Ascending aorta (tissue), 2 donors: ENCODE measurements at regions not wholly inside any gene's neighbourhood (a gene's known extent, or its start where the extent isn't known, plus 50 kb on each side); places are given as distances from the start of the nearest gene placed in this dataset.

ENCODE experiments used
- DNase-seq, 2 donors: peaks; one replicate each; pipeline ENCODE4 v3.0.0-alpha.2; 2019; ENCODE audit warnings: low spot score in 2 of 2
- H3K27ac ChIP-seq, 2 donors: fragments of 200-600 bp; sonication (generic); one replicate each; pipeline ENCODE4 v1.5.1; 2016 to 2017; ENCODE audit warnings: mild to moderate bottlenecking in 1 of 2
- H3K27me3 ChIP-seq: fragments of 200-600 bp; sonication (generic); one replicate; pipeline ENCODE4 v1.5.1; 2017
- H3K36me3 ChIP-seq, 2 donors: fragments of 200-600 bp; sonication (generic); one replicate each; pipeline ENCODE4 v1.5.1; 2016
- H3K4me1 ChIP-seq, 2 donors: fragments of 200-600 bp; sonication (generic); one replicate each; pipeline ENCODE4 v1.5.1; 2016 to 2017; ENCODE audit warnings: mild to moderate bottlenecking in 1 of 2
- H3K4me3 ChIP-seq, 2 donors: fragments of 200-600 bp; sonication (generic); one replicate each; pipeline ENCODE4 v1.5.1; 2016 to 2017; ENCODE audit warnings: mild to moderate bottlenecking in 1 of 2
- H3K9me3 ChIP-seq, 2 donors: fragments of 200-600 bp; sonication (generic); one replicate each; pipeline ENCODE4 v1.5.1; 2016
- intact Hi-C: fragments of 100-400 bp; cut with DNase I; formaldehyde crosslinking; loops from one replicate; pipeline ENCODE4 v1.15.1; 2023
- TF ChIP-seq, protein P1 (sequence below), 3 experiments: fragments of 200-600 bp in 2 of 3; fragments of 450-650 bp in 1 of 3; sonication (generic) in 2 of 3; IDR thresholded peaks; one replicate each; pipeline ENCODE4 v1.5.1; 2016 to 2019; ENCODE audit warnings: antibody characterized with exemption in 3 of 3, mild to moderate bottlenecking in 1 of 3, moderate library complexity in 1 of 3

DNA sequence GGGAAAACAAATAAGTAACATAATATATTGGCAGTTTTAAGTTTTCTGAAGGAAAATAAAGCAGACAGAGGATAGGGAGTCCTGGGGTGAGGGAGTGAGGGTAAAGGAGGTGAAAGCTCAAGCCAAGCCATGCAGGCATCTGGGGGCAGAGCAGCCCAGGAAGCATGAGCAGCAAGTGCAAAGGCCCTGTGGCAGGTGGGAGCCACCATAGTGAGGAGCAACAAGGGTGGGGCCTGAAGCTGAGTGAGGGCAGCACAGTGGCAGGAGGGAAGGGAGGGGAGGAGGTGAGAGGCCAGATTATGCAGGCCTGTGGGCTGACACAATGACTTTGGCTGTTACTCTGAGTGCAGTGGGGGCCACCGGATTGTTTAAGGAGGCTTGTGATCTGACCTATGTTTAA is 138.8 kb upstream of the TNR start:
- TF ChIP-seq, protein P1, sequence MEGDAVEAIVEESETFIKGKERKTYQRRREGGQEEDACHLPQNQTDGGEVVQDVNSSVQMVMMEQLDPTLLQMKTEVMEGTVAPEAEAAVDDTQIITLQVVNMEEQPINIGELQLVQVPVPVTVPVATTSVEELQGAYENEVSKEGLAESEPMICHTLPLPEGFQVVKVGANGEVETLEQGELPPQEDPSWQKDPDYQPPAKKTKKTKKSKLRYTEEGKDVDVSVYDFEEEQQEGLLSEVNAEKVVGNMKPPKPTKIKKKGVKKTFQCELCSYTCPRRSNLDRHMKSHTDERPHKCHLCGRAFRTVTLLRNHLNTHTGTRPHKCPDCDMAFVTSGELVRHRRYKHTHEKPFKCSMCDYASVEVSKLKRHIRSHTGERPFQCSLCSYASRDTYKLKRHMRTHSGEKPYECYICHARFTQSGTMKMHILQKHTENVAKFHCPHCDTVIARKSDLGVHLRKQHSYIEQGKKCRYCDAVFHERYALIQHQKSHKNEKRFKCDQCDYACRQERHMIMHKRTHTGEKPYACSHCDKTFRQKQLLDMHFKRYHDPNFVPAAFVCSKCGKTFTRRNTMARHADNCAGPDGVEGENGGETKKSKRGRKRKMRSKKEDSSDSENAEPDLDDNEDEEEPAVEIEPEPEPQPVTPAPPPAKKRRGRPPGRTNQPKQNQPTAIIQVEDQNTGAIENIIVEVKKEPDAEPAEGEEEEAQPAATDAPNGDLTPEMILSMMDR (IDR thresholded peaks at IDR 0.05) = no peak
- Histone ChIP-seq H3K4me1 (peaks cover 16 to 56% of the 10 kb centered on the region in 2 donors), H3K27me3 (no peaks in the 10 kb centered on the region), H3K36me3 (no peaks in the 10 kb centered on the region), H3K9me3 (no peaks in the 10 kb centered on the region), H3K27ac (no peak overlapping the region), H3K4me3 (no peak overlapping the region)
- no peak for DNase-seq
- intact Hi-C loops = loop anchor here (10.0 kb wide), 2 partner anchors 507 to 857 kb away; partner anchors contain the start of gene MRPS14

DNA sequence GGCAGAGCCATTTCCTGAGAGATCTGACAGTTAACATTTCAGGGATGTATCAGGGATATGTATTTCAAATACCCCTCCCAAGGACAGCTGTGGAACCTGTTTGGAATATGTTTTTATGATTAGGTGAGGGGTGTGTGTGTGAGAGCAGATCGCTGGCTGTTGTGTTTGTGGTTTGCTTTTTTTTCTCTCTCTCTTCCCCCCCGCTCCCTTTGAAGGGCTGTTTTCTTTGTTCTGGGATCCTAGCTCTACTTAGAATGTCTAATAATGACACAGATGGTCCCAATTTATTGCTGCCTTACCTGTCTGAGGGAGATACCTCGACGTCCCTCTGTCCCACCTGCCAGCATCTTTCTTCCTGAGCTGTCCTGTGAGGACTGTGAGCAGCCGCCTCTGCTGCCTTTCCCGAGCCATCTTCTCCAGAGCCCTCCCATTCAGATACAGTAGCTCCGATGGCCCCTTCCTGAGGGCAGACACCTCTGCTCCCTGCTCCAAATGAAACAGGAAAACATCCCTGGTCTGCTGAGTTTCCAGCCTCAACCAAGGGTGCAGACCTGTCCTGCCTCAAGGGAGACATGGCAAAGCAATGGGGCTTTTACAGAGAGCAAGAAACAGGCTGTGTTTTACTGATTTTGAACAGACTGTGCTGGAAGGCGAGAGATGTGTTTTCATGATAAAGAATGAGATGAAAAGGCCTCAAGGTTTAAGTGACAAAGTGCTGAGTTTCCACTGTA is 138.0 kb upstream of the TNR start:
- peaks cover 17 to 64% of the 10 kb centered on the region in 2 donors for H3K4me1 ChIP-seq
- no peak overlapping the region for H3K4me3 ChIP-seq
- H3K36me3 ChIP-seq = no peaks in the 10 kb centered on the region
- intact Hi-C loops = loop anchor here (10.0 kb wide), 2 partner anchors 507 to 857 kb away; partner anchors contain the start of gene MRPS14
- TF ChIP-seq, protein P1 (IDR thresholded peaks at IDR 0.05) = no peak
- H3K27ac ChIP-seq = peak overlapping the region in 1 of 2 donors; percentile 3
- H3K27me3 ChIP-seq = no peaks in the 10 kb centered on the region
- H3K9me3 ChIP-seq = no peaks in the 10 kb centered on the region
- DNase-seq = no peak

DNA sequence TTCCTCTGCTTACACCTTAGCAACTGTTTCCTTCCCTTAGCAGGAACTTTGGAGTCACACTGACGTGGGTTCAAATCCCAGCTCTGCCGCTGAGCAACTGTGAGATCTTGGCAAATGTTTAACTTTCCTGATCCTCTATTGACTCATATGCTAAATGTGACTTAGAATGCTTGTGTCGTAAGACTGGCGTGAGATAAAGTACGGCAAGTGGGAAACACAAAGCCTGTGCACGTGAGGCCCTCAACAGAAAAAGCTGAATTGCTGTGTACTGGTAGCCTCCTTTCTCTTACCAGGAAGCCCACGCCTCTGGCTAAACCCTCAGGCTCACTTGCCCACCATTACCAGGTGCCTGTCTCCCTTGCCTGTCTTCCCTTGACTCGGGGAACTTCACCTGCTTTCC is 135.4 kb upstream of the TNR start:
- H3K4me1 ChIP-seq = peaks cover 10 to 44% of the 10 kb centered on the region in 2 donors
- no peaks in the 10 kb centered on the region for H3K27me3 ChIP-seq
- TF ChIP-seq, protein P1 (IDR thresholded peaks at IDR 0.05) = no peak
- peak overlapping the region; percentile 94 to 96 for H3K27ac ChIP-seq
- intact Hi-C loops = loop anchor here (5.0 kb wide), 1 partner anchor 86 kb away; no protein-coding TSS in a partner anchor
- DNase-seq = no peak
- no peaks in the 10 kb centered on the region for H3K9me3 ChIP-seq
- H3K4me3 ChIP-seq = no peak overlapping the region
- H3K36me3 ChIP-seq = no peaks in the 10 kb centered on the region

DNA sequence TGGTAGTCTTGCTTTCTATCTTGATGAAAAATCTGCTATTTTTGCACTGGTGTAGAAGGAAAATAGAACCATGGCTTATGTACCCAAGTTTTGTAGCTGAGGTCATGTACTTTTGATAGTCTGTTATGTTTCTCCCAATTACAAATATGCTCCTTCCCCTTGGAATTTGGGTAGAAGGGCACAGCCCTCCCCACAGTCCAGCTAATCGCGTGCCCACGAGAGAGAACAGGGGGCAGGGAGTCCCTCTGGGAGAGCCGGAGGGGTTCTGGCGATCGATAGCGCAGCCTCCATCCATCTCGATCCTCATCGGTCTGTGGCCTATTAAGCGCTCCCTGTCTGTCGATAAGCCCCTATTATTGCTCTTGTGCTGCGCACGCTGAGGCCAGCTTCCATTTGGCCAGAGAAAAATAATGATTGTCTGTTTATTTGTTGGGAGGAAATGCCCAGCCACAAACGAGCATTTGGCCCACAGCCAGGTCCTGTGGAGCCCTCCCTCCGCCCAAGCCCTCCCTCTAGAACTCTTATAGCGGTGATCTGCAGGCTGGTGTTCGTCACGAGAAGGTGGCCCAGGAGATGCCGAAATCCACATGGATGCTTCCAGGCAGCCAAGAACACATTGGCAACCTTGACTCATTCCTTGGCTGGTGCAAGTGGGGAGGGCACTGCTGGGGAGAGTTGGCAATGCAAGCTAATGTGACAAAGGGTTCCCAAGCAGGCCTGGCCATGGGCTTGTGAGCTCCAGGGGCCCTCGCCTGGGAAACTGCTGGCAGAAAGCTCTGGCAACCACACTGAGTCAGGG is 134.7 kb upstream of the TNR start:
- peak; percentile 88 to 96 for DNase-seq
- TF ChIP-seq, protein P1 (IDR thresholded peaks at IDR 0.05) = no peak
- intact Hi-C loops = loop anchor here (2.0 to 5.0 kb wide), 2 partner anchors 86 to 329 kb away; partner anchors contain the start of gene COP1
- Histone ChIP-seq H3K27ac (peak overlapping the region; percentile 94 to 96), H3K36me3 (no peaks in the 10 kb centered on the region), H3K9me3 (no peaks in the 10 kb centered on the region), H3K4me1 (peaks cover 10 to 41% of the 10 kb centered on the region in 2 donors), H3K4me3 (peak overlapping the region in 1 of 2 donors; percentile 40), H3K27me3 (no peaks in the 10 kb centered on the region)

DNA sequence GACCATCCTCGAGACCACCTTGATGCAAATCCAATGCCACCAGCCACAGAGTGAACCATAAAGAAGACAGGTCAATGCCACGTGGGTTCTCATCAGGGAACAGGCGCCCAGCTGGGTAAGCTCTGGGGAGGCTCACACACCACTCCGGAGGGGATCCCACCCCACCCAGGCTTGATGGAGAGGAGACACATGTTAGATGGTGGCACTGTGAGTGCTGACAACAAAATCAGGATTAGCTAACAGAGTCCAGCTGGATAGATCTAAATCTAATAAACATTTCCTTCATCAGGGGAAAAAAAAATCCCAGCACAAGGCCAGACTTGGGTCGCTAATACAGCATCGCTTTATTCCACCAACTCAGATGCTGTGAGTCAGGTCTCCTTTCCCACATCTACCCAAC is 132.2 kb upstream of the TNR start:
- Histone ChIP-seq H3K36me3 (no peaks in the 10 kb centered on the region), H3K4me3 (no peak overlapping the region), H3K27me3 (no peaks in the 10 kb centered on the region), H3K27ac (peak overlapping the region in 1 of 2 donors; percentile 96), H3K9me3 (no peaks in the 10 kb centered on the region), H3K4me1 (peaks cover 10 to 27% of the 10 kb centered on the region in 2 donors)
- intact Hi-C loops = loop anchor here (5.0 kb wide), 1 partner anchor 83 kb away; no protein-coding TSS in a partner anchor
- TF ChIP-seq, protein P1 (IDR thresholded peaks at IDR 0.05) = no peak
- no peak for DNase-seq
